Vagina (tissue), 2 donors: ENCODE measurements at regions not wholly inside any gene's neighbourhood (a gene's known extent, or its start where the extent isn't known, plus 50 kb on each side); places are given as distances from the start of the nearest gene placed in this dataset.

Experiments
- CTCF ChIP-seq, 3 experiments: fragments of 450-650 bp in 2 of 3; fragments of 200-600 bp in 1 of 3; sonication (generic) in 1 of 3; IDR thresholded peaks; one replicate each; pipeline ENCODE4 v1.5.1; 2017 to 2019; ENCODE audit warnings: antibody characterized with exemption in 3 of 3, mild to moderate bottlenecking in 2 of 3, moderate library complexity in 2 of 3
- POLR2AphosphoS5 ChIP-seq, 2 donors: sonication (generic); formaldehyde crosslinking; IDR thresholded peaks; one replicate each; pipeline ENCODE4 v1.9.0; 2017; ENCODE audit warnings: antibody characterized with exemption in 2 of 2, mild to moderate bottlenecking in 2 of 2, low read depth in 1 of 2; ENCODE audit not compliant: insufficient read depth in 1 of 2

DNA sequence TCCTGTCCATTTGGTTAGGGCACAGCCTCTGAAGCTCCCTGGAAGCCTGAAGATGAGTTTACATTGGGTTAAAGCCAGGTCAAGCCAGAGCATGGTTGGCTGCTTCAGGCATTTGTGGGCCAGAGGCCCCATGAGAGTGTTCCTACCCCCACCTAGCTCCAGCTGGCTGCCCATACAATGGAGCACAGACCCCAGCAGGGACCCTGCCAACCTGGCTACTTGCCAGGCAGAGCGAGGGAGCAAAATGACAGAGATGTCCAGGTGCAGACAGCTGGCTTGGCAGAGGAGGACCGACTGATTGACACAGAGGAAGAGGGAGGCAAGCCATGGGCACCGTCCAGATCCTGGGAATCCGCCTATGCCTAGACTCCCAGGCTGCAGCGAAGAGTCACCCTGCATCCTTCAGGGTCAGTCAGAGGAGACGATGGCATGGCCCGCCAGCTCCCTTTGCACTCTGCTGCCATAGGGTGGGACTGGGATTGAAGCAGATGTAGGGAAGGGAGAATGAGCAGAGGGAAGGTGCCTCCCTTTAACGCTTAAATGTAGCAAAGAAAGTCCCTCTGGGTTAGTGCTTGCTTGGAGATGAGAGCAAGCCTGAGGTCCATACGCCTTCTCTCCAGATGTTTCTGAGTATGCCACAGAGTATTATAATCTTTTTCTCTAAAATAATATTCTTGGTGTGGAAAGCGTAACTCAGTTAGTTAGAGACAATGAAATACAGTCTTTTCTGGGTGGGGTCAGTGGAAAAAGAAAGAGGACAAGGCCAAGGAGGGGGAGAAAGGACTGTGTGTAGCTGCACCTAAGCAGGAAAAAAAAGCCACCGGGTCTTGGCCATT, 77.6 kb upstream of the FYN start:
- TF ChIP-seq CTCF (IDR thresholded peaks at IDR 0.05) (no peak), POLR2AphosphoS5 (IDR thresholded peaks at IDR 0.05; ENCODE audit: insufficient read depth in 1 of 2, low read depth in 1 of 2) (no peak)
